HCT116 (cell line): ENCODE measurements at regions not wholly inside any gene's neighbourhood (a gene's known extent, or its start where the extent isn't known, plus 50 kb on each side); places are given as distances from the start of the nearest gene placed in this dataset.

Experiments used
- ATF3 ChIP-seq: IDR thresholded peaks from 2 replicates; pipeline ENCODE4 v1.6.1; 2012
- CEBPB ChIP-seq: IDR thresholded peaks from 2 replicates; pipeline ENCODE4 v1.6.1; 2012; ENCODE audit warnings: low read depth
- CTCF ChIP-seq, 3 experiments: fragments of 200-600 bp in 1 of 3; sonication (generic) in 1 of 3; IDR thresholded peaks in 2 of 3; conservative IDR thresholded peaks in 1 of 3; 2 replicates each; pipeline ENCODE4 v1.5.1; 2012 to 2017; ENCODE audit warnings: low read depth in 2 of 3, low read length in 2 of 3, antibody characterized with exemption in 1 of 3, borderline replicate concordance in 1 of 3, control low read depth in 1 of 3, mild to moderate bottlenecking in 1 of 3, mixed read lengths in 1 of 3, mixed run types in 1 of 3, moderate library complexity in 1 of 3; ENCODE audit not compliant: insufficient read depth in 1 of 3
- EGR1 ChIP-seq: IDR thresholded peaks from 2 replicates; pipeline ENCODE4 v1.6.1; 2012; ENCODE audit warnings: low read depth
- EZH2 ChIP-seq: fragments of 200-600 bp; sonication (generic); IDR thresholded peaks from 2 replicates; pipeline ENCODE4 v1.6.1; 2017; ENCODE audit warnings: antibody characterized with exemption, mixed run types
- EZH2phosphoT487 ChIP-seq: fragments of 200-600 bp; IDR thresholded peaks from 2 replicates; pipeline ENCODE4 v1.6.1; 2018; ENCODE audit warnings: antibody characterized with exemption, borderline replicate concordance
- MAX ChIP-seq: IDR thresholded peaks from 2 replicates; pipeline ENCODE4 v1.6.1; 2012
- POLR2A ChIP-seq: IDR thresholded peaks from 2 replicates; pipeline ENCODE4 v1.7.0; 2011; ENCODE audit warnings: borderline replicate concordance; ENCODE audit not compliant: insufficient read depth, insufficient read length; ENCODE audit errors: extremely low read depth
- RAD21 ChIP-seq: IDR thresholded peaks from 2 replicates; pipeline ENCODE4 v1.6.1; 2012; ENCODE audit warnings: low read depth, mild to moderate bottlenecking
- SIN3A ChIP-seq: IDR thresholded peaks from 2 replicates; pipeline ENCODE4 v1.6.1; 2012; ENCODE audit warnings: low read depth
- SRF ChIP-seq: IDR thresholded peaks from 2 replicates; pipeline ENCODE4 v1.6.1; 2012; ENCODE audit warnings: low read depth

GRCh38 chr1:53383136-53383870, 55.4 kb upstream of the LRP8 start:
- TF ChIP-seq RAD21 (no peak), SIN3A (no peak), EZH2 (no peak), POLR2A (no peak), CTCF (IDR thresholded peaks at IDR 0.05 in 2 of 3, conservative IDR thresholded peaks at IDR 0.05 in 1 of 3; ENCODE audit: borderline replicate concordance in 1 of 3, insufficient read depth in 1 of 3, low read depth in 2 of 3, low read length in 2 of 3) (no peak), EZH2phosphoT487 (no peak), SRF (no peak), CEBPB (no peak), MAX (no peak), ATF3 (no peak), EGR1 (no peak)
